ENCODE measurements at regions not wholly inside any gene's neighbourhood (a gene's known extent, or its start where the extent isn't known, plus 50 kb on each side); places are given as distances from the start of the nearest gene placed in this dataset.

DNA sequence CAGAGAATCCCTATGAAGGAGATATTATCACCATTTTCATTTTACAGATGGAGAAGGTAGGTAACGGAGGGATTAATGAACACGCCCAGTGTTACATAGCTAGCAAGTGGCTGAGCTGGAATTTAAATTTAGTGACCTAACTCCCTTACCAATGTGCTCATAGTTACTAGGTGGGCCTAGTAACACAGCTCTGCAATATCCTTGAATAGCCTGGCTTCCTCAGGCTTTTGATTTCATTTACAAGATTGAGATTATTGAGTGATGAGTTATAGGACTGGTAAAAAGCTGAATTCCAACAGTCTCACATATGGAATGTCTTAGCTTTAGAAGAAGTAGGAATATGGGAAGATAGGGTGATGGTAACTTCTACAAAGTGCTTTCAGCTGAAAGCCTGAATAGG, 336.3 kb upstream of the KIF2A start (continued):
- TF ChIP-seq, protein P1, sequence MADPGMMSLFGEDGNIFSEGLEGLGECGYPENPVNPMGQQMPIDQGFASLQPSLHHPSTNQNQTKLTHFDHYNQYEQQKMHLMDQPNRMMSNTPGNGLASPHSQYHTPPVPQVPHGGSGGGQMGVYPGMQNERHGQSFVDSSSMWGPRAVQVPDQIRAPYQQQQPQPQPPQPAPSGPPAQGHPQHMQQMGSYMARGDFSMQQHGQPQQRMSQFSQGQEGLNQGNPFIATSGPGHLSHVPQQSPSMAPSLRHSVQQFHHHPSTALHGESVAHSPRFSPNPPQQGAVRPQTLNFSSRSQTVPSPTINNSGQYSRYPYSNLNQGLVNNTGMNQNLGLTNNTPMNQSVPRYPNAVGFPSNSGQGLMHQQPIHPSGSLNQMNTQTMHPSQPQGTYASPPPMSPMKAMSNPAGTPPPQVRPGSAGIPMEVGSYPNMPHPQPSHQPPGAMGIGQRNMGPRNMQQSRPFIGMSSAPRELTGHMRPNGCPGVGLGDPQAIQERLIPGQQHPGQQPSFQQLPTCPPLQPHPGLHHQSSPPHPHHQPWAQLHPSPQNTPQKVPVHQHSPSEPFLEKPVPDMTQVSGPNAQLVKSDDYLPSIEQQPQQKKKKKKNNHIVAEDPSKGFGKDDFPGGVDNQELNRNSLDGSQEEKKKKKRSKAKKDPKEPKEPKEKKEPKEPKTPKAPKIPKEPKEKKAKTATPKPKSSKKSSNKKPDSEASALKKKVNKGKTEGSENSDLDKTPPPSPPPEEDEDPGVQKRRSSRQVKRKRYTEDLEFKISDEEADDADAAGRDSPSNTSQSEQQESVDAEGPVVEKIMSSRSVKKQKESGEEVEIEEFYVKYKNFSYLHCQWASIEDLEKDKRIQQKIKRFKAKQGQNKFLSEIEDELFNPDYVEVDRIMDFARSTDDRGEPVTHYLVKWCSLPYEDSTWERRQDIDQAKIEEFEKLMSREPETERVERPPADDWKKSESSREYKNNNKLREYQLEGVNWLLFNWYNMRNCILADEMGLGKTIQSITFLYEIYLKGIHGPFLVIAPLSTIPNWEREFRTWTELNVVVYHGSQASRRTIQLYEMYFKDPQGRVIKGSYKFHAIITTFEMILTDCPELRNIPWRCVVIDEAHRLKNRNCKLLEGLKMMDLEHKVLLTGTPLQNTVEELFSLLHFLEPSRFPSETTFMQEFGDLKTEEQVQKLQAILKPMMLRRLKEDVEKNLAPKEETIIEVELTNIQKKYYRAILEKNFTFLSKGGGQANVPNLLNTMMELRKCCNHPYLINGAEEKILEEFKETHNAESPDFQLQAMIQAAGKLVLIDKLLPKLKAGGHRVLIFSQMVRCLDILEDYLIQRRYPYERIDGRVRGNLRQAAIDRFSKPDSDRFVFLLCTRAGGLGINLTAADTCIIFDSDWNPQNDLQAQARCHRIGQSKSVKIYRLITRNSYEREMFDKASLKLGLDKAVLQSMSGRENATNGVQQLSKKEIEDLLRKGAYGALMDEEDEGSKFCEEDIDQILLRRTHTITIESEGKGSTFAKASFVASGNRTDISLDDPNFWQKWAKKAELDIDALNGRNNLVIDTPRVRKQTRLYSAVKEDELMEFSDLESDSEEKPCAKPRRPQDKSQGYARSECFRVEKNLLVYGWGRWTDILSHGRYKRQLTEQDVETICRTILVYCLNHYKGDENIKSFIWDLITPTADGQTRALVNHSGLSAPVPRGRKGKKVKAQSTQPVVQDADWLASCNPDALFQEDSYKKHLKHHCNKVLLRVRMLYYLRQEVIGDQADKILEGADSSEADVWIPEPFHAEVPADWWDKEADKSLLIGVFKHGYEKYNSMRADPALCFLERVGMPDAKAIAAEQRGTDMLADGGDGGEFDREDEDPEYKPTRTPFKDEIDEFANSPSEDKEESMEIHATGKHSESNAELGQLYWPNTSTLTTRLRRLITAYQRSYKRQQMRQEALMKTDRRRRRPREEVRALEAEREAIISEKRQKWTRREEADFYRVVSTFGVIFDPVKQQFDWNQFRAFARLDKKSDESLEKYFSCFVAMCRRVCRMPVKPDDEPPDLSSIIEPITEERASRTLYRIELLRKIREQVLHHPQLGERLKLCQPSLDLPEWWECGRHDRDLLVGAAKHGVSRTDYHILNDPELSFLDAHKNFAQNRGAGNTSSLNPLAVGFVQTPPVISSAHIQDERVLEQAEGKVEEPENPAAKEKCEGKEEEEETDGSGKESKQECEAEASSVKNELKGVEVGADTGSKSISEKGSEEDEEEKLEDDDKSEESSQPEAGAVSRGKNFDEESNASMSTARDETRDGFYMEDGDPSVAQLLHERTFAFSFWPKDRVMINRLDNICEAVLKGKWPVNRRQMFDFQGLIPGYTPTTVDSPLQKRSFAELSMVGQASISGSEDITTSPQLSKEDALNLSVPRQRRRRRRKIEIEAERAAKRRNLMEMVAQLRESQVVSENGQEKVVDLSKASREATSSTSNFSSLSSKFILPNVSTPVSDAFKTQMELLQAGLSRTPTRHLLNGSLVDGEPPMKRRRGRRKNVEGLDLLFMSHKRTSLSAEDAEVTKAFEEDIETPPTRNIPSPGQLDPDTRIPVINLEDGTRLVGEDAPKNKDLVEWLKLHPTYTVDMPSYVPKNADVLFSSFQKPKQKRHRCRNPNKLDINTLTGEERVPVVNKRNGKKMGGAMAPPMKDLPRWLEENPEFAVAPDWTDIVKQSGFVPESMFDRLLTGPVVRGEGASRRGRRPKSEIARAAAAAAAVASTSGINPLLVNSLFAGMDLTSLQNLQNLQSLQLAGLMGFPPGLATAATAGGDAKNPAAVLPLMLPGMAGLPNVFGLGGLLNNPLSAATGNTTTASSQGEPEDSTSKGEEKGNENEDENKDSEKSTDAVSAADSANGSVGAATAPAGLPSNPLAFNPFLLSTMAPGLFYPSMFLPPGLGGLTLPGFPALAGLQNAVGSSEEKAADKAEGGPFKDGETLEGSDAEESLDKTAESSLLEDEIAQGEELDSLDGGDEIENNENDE (IDR thresholded peaks at IDR 0.05; ENCODE audit: insufficient replicate concordance, low read length): no peak
- TF ChIP-seq BACH1 (IDR thresholded peaks at IDR 0.05; ENCODE audit: low read length): no peak
- TF ChIP-seq RAD21 (IDR thresholded peaks at IDR 0.05 in 1 of 2, conservative IDR thresholded peaks at IDR 0.05 in 1 of 2; ENCODE audit: low read depth in 2 of 2, low read length in 2 of 2): no peak
- TF ChIP-seq, protein P2, sequence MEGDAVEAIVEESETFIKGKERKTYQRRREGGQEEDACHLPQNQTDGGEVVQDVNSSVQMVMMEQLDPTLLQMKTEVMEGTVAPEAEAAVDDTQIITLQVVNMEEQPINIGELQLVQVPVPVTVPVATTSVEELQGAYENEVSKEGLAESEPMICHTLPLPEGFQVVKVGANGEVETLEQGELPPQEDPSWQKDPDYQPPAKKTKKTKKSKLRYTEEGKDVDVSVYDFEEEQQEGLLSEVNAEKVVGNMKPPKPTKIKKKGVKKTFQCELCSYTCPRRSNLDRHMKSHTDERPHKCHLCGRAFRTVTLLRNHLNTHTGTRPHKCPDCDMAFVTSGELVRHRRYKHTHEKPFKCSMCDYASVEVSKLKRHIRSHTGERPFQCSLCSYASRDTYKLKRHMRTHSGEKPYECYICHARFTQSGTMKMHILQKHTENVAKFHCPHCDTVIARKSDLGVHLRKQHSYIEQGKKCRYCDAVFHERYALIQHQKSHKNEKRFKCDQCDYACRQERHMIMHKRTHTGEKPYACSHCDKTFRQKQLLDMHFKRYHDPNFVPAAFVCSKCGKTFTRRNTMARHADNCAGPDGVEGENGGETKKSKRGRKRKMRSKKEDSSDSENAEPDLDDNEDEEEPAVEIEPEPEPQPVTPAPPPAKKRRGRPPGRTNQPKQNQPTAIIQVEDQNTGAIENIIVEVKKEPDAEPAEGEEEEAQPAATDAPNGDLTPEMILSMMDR (IDR thresholded peaks at IDR 0.05; ENCODE audit: control extremely low read depth in 1 of 3, insufficient read depth in 1 of 3, low read depth in 1 of 3, low read length in 3 of 3): no peak
- TF ChIP-seq RBBP5 (IDR thresholded peaks at IDR 0.05; ENCODE audit: borderline replicate concordance, low read depth, low read length): no peak
- TF ChIP-seq CBX8 (IDR thresholded peaks at IDR 0.05; ENCODE audit: borderline replicate concordance, low read depth, low read length): no peak
- TF ChIP-seq TAF1 (IDR thresholded peaks at IDR 0.05; ENCODE audit: low read depth, low read length): no peak
- TF ChIP-seq ZNF274 (IDR thresholded peaks at IDR 0.05; ENCODE audit: borderline replicate concordance, extremely low read depth, low read length): no peak
- no peak for TF ChIP-seq MAFK (IDR thresholded peaks at IDR 0.05; ENCODE audit: low read depth, low read length)
